GM12878 (cell line): ENCODE measurements at regions not wholly inside any gene's neighbourhood (a gene's known extent, or its start where the extent isn't known, plus 50 kb on each side); places are given as distances from the start of the nearest gene placed in this dataset.

Experiments used
- CBFB ChIP-seq: IDR thresholded peaks from 2 replicates; pipeline ENCODE4 v1.6.1; 2016; ENCODE audit warnings: antibody characterized with exemption, low read depth
- CHD4 ChIP-seq: fragments of 200-600 bp; sonication (generic); IDR thresholded peaks from 2 replicates; pipeline ENCODE4 v1.6.1; 2016; ENCODE audit warnings: mild to moderate bottlenecking
- CREB1 ChIP-seq: IDR thresholded peaks from 2 replicates; pipeline ENCODE4 v1.6.1; 2012; ENCODE audit warnings: low read depth, mild to moderate bottlenecking, inconsistent platforms
- GABPA ChIP-seq: IDR thresholded peaks from 2 replicates; pipeline ENCODE4 v1.6.1; 2014; ENCODE audit warnings: antibody characterized with exemption, low read depth, mild to moderate bottlenecking, inconsistent platforms
- PBX3 ChIP-seq: IDR thresholded peaks from 2 replicates; pipeline ENCODE4 v1.6.1; 2011; ENCODE audit warnings: mild to moderate bottlenecking, low read depth, low read length, moderate library complexity; ENCODE audit not compliant: insufficient replicate concordance
- POLR2A ChIP-seq: IDR thresholded peaks from 2 replicates; pipeline ENCODE4 v1.6.1; 2011; ENCODE audit warnings: low read depth, mild to moderate bottlenecking, low read length
- RAD21 ChIP-seq: IDR thresholded peaks from 2 replicates; pipeline ENCODE4 v1.6.1; 2011; ENCODE audit warnings: mild to moderate bottlenecking, low read depth, low read length, moderate library complexity; ENCODE audit not compliant: insufficient read depth
- RCOR1 ChIP-seq: conservative IDR thresholded peaks from 2 replicates; pipeline ENCODE4 v1.6.1; 2012; ENCODE audit warnings: low read depth, low read length, improper control_type of control experiment
- RELA ChIP-seq: fragments of 450-650 bp; IDR thresholded peaks from 2 replicates; pipeline ENCODE4 v1.8.0; 2014; ENCODE audit warnings: borderline replicate concordance; ENCODE audit not compliant: partially characterized antibody
- REST ChIP-seq: IDR thresholded peaks from 2 replicates; pipeline ENCODE4 v1.6.1; 2012; ENCODE audit warnings: mild to moderate bottlenecking, low read depth, low read length
- STAT1 ChIP-seq: fragments of 450-650 bp; conservative IDR thresholded peaks from 2 replicates; pipeline ENCODE4 v1.6.1; 2014; ENCODE audit warnings: antibody characterized with exemption, mild to moderate bottlenecking
- TCF12 ChIP-seq: IDR thresholded peaks from 2 replicates; pipeline ENCODE4 v1.6.1; 2011; ENCODE audit warnings: low read depth, mild to moderate bottlenecking, low read length
- TF ChIP-seq, protein P1 (sequence below), 3 experiments: IDR thresholded peaks in 2 of 3; conservative IDR thresholded peaks in 1 of 3; 2 replicates each; pipeline ENCODE4 v1.5.1; 2011; ENCODE audit warnings: low read depth in 3 of 3, low read length in 3 of 3, mild to moderate bottlenecking in 3 of 3, control low read depth in 2 of 3, moderate library complexity in 2 of 3, inconsistent platforms in 1 of 3, mixed read lengths in 1 of 3; ENCODE audit not compliant: control insufficient read depth in 2 of 3, insufficient read depth in 1 of 3; ENCODE audit errors: extremely low read depth in 1 of 3
- TF ChIP-seq, protein P2 (sequence below): fragments of 450-650 bp; formaldehyde crosslinking; IDR thresholded peaks from 2 replicates; pipeline ENCODE4 v1.4.0; 2020; ENCODE audit warnings: mild to moderate bottlenecking, moderate library complexity

DNA sequence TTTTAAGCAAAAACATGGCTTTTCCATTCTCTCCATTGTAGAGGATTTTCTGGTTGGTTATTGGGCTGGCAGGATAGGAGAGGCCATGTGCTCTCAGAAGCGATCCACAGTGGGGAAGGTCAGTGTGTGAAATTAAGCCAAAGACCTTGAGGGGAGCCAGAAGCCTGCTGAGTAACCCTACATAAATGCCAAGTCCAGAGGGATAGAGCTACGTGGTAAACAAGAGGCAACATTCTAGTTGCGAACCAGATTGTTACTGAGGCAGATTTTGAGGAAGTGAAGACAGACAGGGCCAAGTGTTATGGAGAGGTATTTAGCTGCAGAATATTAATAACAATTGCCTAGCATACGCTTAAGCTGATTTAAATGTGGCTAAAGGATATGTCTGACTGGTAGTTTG lies 592.8 kb upstream of the GBE1 start:
- TF ChIP-seq POLR2A (no peak), CREB1 (no peak), GABPA (no peak), REST (no peak), PBX3 (no peak), TCF12 (no peak), RAD21 (no peak), STAT1 (no peak), CHD4 (no peak), RCOR1 (no peak), RELA (no peak), CBFB (no peak)
- TF ChIP-seq, protein P1, sequence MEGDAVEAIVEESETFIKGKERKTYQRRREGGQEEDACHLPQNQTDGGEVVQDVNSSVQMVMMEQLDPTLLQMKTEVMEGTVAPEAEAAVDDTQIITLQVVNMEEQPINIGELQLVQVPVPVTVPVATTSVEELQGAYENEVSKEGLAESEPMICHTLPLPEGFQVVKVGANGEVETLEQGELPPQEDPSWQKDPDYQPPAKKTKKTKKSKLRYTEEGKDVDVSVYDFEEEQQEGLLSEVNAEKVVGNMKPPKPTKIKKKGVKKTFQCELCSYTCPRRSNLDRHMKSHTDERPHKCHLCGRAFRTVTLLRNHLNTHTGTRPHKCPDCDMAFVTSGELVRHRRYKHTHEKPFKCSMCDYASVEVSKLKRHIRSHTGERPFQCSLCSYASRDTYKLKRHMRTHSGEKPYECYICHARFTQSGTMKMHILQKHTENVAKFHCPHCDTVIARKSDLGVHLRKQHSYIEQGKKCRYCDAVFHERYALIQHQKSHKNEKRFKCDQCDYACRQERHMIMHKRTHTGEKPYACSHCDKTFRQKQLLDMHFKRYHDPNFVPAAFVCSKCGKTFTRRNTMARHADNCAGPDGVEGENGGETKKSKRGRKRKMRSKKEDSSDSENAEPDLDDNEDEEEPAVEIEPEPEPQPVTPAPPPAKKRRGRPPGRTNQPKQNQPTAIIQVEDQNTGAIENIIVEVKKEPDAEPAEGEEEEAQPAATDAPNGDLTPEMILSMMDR (IDR thresholded peaks at IDR 0.05 in 2 of 3, conservative IDR thresholded peaks at IDR 0.05 in 1 of 3; ENCODE audit: control insufficient read depth in 2 of 3, extremely low read depth in 1 of 3, insufficient read depth in 1 of 3, low read depth in 3 of 3, low read length in 3 of 3), result no peak
- TF ChIP-seq, protein P2, sequence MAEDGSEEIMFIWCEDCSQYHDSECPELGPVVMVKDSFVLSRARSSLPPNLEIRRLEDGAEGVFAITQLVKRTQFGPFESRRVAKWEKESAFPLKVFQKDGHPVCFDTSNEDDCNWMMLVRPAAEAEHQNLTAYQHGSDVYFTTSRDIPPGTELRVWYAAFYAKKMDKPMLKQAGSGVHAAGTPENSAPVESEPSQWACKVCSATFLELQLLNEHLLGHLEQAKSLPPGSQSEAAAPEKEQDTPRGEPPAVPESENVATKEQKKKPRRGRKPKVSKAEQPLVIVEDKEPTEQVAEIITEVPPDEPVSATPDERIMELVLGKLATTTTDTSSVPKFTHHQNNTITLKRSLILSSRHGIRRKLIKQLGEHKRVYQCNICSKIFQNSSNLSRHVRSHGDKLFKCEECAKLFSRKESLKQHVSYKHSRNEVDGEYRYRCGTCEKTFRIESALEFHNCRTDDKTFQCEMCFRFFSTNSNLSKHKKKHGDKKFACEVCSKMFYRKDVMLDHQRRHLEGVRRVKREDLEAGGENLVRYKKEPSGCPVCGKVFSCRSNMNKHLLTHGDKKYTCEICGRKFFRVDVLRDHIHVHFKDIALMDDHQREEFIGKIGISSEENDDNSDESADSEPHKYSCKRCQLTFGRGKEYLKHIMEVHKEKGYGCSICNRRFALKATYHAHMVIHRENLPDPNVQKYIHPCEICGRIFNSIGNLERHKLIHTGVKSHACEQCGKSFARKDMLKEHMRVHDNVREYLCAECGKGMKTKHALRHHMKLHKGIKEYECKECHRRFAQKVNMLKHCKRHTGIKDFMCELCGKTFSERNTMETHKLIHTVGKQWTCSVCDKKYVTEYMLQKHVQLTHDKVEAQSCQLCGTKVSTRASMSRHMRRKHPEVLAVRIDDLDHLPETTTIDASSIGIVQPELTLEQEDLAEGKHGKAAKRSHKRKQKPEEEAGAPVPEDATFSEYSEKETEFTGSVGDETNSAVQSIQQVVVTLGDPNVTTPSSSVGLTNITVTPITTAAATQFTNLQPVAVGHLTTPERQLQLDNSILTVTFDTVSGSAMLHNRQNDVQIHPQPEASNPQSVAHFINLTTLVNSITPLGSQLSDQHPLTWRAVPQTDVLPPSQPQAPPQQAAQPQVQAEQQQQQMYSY, result no peak
